ENCODE measurements at regions not wholly inside any gene's neighbourhood (a gene's known extent, or its start where the extent isn't known, plus 50 kb on each side); places are given as distances from the start of the nearest gene placed in this dataset.

DNA sequence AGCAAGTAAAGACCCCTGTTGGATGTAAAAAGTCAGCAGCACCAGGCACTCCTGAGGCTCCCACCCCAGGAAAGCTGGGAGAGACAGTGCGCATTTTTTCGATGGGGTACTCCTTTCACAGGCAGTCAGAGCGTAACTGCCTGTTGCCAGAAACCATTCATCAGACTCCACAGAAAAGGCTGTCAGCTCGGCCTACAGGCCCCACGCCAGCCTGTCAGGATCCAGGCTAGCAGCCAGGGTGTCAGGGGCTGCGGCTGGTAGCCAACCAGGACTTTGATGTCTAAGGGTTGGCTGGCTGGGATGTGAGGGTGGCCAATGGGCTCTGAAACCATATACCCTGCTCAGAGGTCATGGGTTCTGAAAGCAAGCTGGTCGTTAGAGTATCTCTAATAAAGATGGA is 164.5 kb downstream of the WNT5A start:
- DNase-seq = no peak
- Histone ChIP-seq H3K4me3 (no peak overlapping the region), H3K27ac (no peak overlapping the region), H3K9me3 (replicated peaks in 1 of 3) (no peaks in the 10 kb centered on the region), H3K36me3 (replicated peaks in 1 of 2) (no peaks in the 10 kb centered on the region), H3K4me1 (replicated peaks in 1 of 2) (no peaks in the 10 kb centered on the region), H3K27me3 (no peaks in the 10 kb centered on the region)
- intact Hi-C loops (cut with DNase I) = no loop called here
- WGBS, 4 donors = 61 to 96% (median 73%) methylated on average over 6 to 7 of the region's 7 CpGs
- no peak for TF ChIP-seq POLR2A (IDR thresholded peaks at IDR 0.05)
- TF ChIP-seq, protein P1, sequence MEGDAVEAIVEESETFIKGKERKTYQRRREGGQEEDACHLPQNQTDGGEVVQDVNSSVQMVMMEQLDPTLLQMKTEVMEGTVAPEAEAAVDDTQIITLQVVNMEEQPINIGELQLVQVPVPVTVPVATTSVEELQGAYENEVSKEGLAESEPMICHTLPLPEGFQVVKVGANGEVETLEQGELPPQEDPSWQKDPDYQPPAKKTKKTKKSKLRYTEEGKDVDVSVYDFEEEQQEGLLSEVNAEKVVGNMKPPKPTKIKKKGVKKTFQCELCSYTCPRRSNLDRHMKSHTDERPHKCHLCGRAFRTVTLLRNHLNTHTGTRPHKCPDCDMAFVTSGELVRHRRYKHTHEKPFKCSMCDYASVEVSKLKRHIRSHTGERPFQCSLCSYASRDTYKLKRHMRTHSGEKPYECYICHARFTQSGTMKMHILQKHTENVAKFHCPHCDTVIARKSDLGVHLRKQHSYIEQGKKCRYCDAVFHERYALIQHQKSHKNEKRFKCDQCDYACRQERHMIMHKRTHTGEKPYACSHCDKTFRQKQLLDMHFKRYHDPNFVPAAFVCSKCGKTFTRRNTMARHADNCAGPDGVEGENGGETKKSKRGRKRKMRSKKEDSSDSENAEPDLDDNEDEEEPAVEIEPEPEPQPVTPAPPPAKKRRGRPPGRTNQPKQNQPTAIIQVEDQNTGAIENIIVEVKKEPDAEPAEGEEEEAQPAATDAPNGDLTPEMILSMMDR (IDR thresholded peaks at IDR 0.05) = no peak

- no peak for DNase-seq
- WGBS, 4 donors = 85 to 100% (median 90%) methylated on average over 1 of the region's 1 CpG
- TF ChIP-seq, protein P1 (IDR thresholded peaks at IDR 0.05) = no peak
- no peak for TF ChIP-seq POLR2A (IDR thresholded peaks at IDR 0.05)
- Histone ChIP-seq H3K27ac (no peak overlapping the region), H3K36me3 (replicated peaks in 1 of 2) (no peaks in the 10 kb centered on the region), H3K4me3 (no peak overlapping the region), H3K9me3 (replicated peaks in 1 of 3) (no peaks in the 10 kb centered on the region), H3K4me1 (replicated peaks in 1 of 2) (no peaks in the 10 kb centered on the region), H3K27me3 (no peaks in the 10 kb centered on the region)
- intact Hi-C loops (cut with DNase I) = no loop called here
Measured at GRCh38 chr3:55320928-55321327, 166.2 kb downstream of the WNT5A start.

DNA sequence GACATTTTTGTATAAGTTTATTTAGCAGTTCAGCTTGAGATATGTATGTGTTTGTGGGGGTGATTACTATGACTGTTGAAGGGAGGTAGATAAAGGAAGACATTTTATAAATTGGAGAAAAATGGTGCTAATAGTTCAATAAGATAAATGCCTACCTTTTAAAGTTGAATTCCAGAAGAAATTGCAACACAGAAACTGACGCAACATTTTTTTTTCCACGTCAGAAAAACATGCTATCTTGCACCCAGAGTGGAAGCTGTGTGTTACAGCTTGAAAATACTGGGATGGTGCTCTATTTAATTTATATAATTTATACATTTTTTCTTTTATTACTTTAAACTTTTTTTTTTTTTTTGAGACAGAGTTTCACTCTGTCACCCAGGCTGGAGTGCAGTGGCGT is 171.7 kb downstream of the WNT5A start:
- no peak overlapping the region for H3K4me3 ChIP-seq
- WGBS, 4 donors = 57 to 82% (median 65%) methylated on average over 3 of the region's 3 CpGs
- no peaks in the 10 kb centered on the region for H3K36me3 ChIP-seq (replicated peaks in 1 of 2)
- H3K27ac ChIP-seq = no peak overlapping the region
- no peak for DNase-seq
- H3K9me3 ChIP-seq (replicated peaks in 1 of 3) = no peaks in the 10 kb centered on the region
- H3K4me1 ChIP-seq (replicated peaks in 1 of 2) = no peaks in the 10 kb centered on the region
- intact Hi-C loops (cut with DNase I) = no loop called here
- TF ChIP-seq, protein P1 (IDR thresholded peaks at IDR 0.05) = no peak
- no peak for TF ChIP-seq POLR2A (IDR thresholded peaks at IDR 0.05)
- H3K27me3 ChIP-seq = no peaks in the 10 kb centered on the region

- H3K27me3 ChIP-seq = no peaks in the 10 kb centered on the region
- TF ChIP-seq, protein P1 (IDR thresholded peaks at IDR 0.05) = no peak
- no peak for TF ChIP-seq POLR2A (IDR thresholded peaks at IDR 0.05)
- intact Hi-C loops (cut with DNase I) = no loop called here
- no peaks in the 10 kb centered on the region for H3K4me1 ChIP-seq (replicated peaks in 1 of 2)
- H3K9me3 ChIP-seq (replicated peaks in 1 of 3) = no peaks in the 10 kb centered on the region
- WGBS, 4 donors = 74 to 89% (median 85%) methylated on average over 6 to 7 of the region's 7 CpGs
- DNase-seq = no peak
- no peak overlapping the region for H3K4me3 ChIP-seq
- H3K27ac ChIP-seq = no peak overlapping the region
- H3K36me3 ChIP-seq (replicated peaks in 1 of 2) = no peaks in the 10 kb centered on the region
Measured at GRCh38 chr3:55313666-55314065, 173.4 kb downstream of the WNT5A start.
